HepG2 (cell line): ENCODE measurements at regions not wholly inside any gene's neighbourhood (a gene's known extent, or its start where the extent isn't known, plus 50 kb on each side); places are given as distances from the start of the nearest gene placed in this dataset.

ENCODE experiments used
- AGO2 ChIP-seq: fragments of 200-400 bp; formaldehyde crosslinking; optimal IDR thresholded peaks from 2 replicates; pipeline ENCODE3; 2017; ENCODE audit warnings: mild to moderate bottlenecking, low read depth, low read length, moderate library complexity
- ASH2L ChIP-seq: fragments of 300-600, 200-600 bp; sonication (generic); IDR thresholded peaks from 2 replicates; pipeline ENCODE4 v1.7.0; 2017; ENCODE audit warnings: low read depth, mild to moderate bottlenecking, moderate library complexity, mixed read lengths, low read length; ENCODE audit not compliant: insufficient read length
- ATRX ChIP-seq: sonication (generic); formaldehyde crosslinking; IDR thresholded peaks from 2 replicates; pipeline ENCODE4 v1.4.0; 2020; ENCODE audit warnings: missing genetic modification reagents, borderline replicate concordance
- CHCHD3 ChIP-seq: sonication (generic); formaldehyde crosslinking; IDR thresholded peaks from 2 replicates; pipeline ENCODE4 v1.8.0; 2022; ENCODE audit warnings: mild to moderate bottlenecking, missing genetic modification reagents, moderate library complexity
- HNRNPH1 ChIP-seq: fragments of 200-400 bp; formaldehyde crosslinking; optimal IDR thresholded peaks from 2 replicates; pipeline ENCODE3; 2017; ENCODE audit warnings: mild to moderate bottlenecking, low read depth, low read length
- JUN ChIP-seq: sonication (generic); formaldehyde crosslinking; IDR thresholded peaks from 2 replicates; pipeline ENCODE4 v1.4.0; 2020; ENCODE audit warnings: mild to moderate bottlenecking, missing genetic modification reagents
- NFIB ChIP-seq: sonication (generic); formaldehyde crosslinking; IDR thresholded peaks from 2 replicates; pipeline ENCODE4 v1.9.0; 2021; ENCODE audit warnings: missing genetic modification reagents, mild to moderate bottlenecking, borderline replicate concordance
- PLRG1 ChIP-seq: fragments of 450-650 bp; conservative IDR thresholded peaks from 2 replicates; pipeline ENCODE4 v1.6.1; 2016
- SMAD3 ChIP-seq: sonication (generic); formaldehyde crosslinking; IDR thresholded peaks from 2 replicates; pipeline ENCODE4 v1.4.0; 2020; ENCODE audit warnings: missing genetic modification reagents
- TARDBP ChIP-seq: sonication (generic); formaldehyde crosslinking; IDR thresholded peaks from 2 replicates; pipeline ENCODE4 v1.8.0; 2022; ENCODE audit warnings: mild to moderate bottlenecking, missing genetic modification reagents
- TCF12 ChIP-seq, 2 experiments: fragments of 450-650 bp in 1 of 2; sonication (generic) in 1 of 2; formaldehyde crosslinking in 1 of 2; IDR thresholded peaks; 2 replicates each; pipeline versions ENCODE4 v1.6.1 to v1.8.0; 2017 to 2022; ENCODE audit warnings: antibody characterized with exemption in 1 of 2, mild to moderate bottlenecking in 1 of 2, missing genetic modification reagents in 1 of 2, moderate library complexity in 1 of 2
- ZBTB34 ChIP-seq: sonication (generic); formaldehyde crosslinking; IDR thresholded peaks from 2 replicates; pipeline ENCODE4 v1.8.0; 2022; ENCODE audit warnings: mild to moderate bottlenecking, missing genetic modification reagents
- ZNF383 ChIP-seq: sonication (generic); formaldehyde crosslinking; IDR thresholded peaks from 2 replicates; pipeline ENCODE4 v1.4.0; 2020; ENCODE audit warnings: missing genetic modification reagents, mild to moderate bottlenecking, borderline replicate concordance
- ZNF430 ChIP-seq: sonication (generic); formaldehyde crosslinking; IDR thresholded peaks from 2 replicates; pipeline ENCODE4 v1.9.0; 2021; ENCODE audit warnings: mild to moderate bottlenecking, missing genetic modification reagents
- ZNF552 ChIP-seq: sonication (generic); formaldehyde crosslinking; IDR thresholded peaks from 2 replicates; pipeline ENCODE4 v1.9.0; 2022; ENCODE audit warnings: missing genetic modification reagents, mild to moderate bottlenecking, borderline replicate concordance
- ZNF691 ChIP-seq: sonication (generic); formaldehyde crosslinking; IDR thresholded peaks from 2 replicates; pipeline ENCODE4 v1.4.0; 2020; ENCODE audit warnings: missing genetic modification reagents, low read depth, mild to moderate bottlenecking, borderline replicate concordance
- ZNF773 ChIP-seq: sonication (generic); formaldehyde crosslinking; IDR thresholded peaks from 2 replicates; pipeline ENCODE4 v1.4.0; 2020; ENCODE audit warnings: missing genetic modification reagents, borderline replicate concordance
- ZSCAN21 ChIP-seq: sonication (generic); formaldehyde crosslinking; IDR thresholded peaks from 2 replicates; pipeline ENCODE4 v1.8.0; 2022; ENCODE audit warnings: mild to moderate bottlenecking, missing genetic modification reagents, moderate library complexity, borderline replicate concordance
- TF ChIP-seq, protein P1 (sequence below): sonication (generic); formaldehyde crosslinking; IDR thresholded peaks from 2 replicates; pipeline ENCODE4 v1.4.0; 2020; ENCODE audit warnings: low read depth, mild to moderate bottlenecking, missing genetic modification reagents
- TF ChIP-seq, protein P2 (sequence below): sonication (generic); formaldehyde crosslinking; IDR thresholded peaks from 2 replicates; pipeline ENCODE4 v1.5.1; 2020; ENCODE audit warnings: mild to moderate bottlenecking, missing genetic modification reagents, moderate library complexity
- TF ChIP-seq, protein P3 (sequence below): sonication (generic); formaldehyde crosslinking; IDR thresholded peaks from 2 replicates; pipeline ENCODE4 v1.8.1; 2023; ENCODE audit warnings: mild to moderate bottlenecking, inconsistent platforms, moderate library complexity, missing genetic modification reagents, borderline replicate concordance

DNA sequence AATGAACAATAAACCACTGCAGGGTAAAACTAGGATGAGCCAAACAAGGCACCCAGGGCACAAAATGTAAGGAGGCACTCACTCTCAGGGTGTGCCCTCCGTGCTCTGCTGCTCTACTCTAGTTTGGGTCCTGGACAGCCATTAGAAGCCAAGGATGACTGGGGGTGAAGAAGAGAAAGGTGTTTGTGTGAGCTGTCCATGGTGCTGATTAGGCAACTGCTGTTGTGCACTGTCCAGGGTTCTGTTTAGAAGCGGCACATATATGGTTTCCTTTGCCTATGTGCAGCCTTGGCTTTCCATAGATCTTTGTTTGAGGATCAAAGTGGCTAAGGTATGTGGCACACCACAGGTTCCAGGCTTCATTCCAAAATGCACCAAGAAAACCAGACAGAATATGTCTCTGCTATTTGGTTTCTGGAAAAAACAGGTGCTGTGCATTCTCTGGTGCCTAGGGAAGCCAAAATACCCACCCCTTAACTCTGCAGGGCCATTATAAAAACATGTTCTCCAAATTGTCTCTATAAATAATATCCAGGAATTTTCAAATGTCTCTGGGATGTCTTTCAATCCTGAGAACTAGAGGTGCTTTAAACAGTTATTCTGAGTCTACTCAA lies 123.5 kb downstream of the CBLN1 start (continued):
- TF ChIP-seq ZNF691 (CRISPR knock-in tag) (peak; percentile 82; the same call in 1 of the 2 replicates), ZNF383 (CRISPR knock-in tag) (no peak), TCF12 (IDR thresholded peaks at IDR 0.05) (no peak), TCF12 (CRISPR knock-in tag; IDR thresholded peaks at IDR 0.05) (peak; percentile 74; the same call in 1 of the 2 replicates), ZSCAN21 (CRISPR knock-in tag) (peak; percentile 91), ASH2L (no peak), ATRX (0 out of 2 replicates have a peak, but pooled peaks have one; percentile 87), ZNF552 (CRISPR knock-in tag) (0 out of 2 replicates have a peak, but pooled peaks have one; percentile 74), NFIB (CRISPR knock-in tag) (no peak), SMAD3 (CRISPR knock-in tag) (peak; percentile 99), JUN (CRISPR knock-in tag) (no peak), ZNF430 (peak; percentile 97), ZNF773 (CRISPR knock-in tag) (peak; percentile 99), ZBTB34 (peak; percentile 68; the same call in 1 of the 2 replicates), CHCHD3 (CRISPR knock-in tag) (0 out of 2 replicates have a peak, but pooled peaks have one; percentile 73), AGO2 (no peak), TARDBP (CRISPR knock-in tag) (no peak), PLRG1 (no peak), HNRNPH1 (no peak)
- TF ChIP-seq, protein P1, sequence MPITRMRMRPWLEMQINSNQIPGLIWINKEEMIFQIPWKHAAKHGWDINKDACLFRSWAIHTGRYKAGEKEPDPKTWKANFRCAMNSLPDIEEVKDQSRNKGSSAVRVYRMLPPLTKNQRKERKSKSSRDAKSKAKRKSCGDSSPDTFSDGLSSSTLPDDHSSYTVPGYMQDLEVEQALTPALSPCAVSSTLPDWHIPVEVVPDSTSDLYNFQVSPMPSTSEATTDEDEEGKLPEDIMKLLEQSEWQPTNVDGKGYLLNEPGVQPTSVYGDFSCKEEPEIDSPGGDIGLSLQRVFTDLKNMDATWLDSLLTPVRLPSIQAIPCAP (CRISPR knock-in tag): no peak
- TF ChIP-seq, protein P2, sequence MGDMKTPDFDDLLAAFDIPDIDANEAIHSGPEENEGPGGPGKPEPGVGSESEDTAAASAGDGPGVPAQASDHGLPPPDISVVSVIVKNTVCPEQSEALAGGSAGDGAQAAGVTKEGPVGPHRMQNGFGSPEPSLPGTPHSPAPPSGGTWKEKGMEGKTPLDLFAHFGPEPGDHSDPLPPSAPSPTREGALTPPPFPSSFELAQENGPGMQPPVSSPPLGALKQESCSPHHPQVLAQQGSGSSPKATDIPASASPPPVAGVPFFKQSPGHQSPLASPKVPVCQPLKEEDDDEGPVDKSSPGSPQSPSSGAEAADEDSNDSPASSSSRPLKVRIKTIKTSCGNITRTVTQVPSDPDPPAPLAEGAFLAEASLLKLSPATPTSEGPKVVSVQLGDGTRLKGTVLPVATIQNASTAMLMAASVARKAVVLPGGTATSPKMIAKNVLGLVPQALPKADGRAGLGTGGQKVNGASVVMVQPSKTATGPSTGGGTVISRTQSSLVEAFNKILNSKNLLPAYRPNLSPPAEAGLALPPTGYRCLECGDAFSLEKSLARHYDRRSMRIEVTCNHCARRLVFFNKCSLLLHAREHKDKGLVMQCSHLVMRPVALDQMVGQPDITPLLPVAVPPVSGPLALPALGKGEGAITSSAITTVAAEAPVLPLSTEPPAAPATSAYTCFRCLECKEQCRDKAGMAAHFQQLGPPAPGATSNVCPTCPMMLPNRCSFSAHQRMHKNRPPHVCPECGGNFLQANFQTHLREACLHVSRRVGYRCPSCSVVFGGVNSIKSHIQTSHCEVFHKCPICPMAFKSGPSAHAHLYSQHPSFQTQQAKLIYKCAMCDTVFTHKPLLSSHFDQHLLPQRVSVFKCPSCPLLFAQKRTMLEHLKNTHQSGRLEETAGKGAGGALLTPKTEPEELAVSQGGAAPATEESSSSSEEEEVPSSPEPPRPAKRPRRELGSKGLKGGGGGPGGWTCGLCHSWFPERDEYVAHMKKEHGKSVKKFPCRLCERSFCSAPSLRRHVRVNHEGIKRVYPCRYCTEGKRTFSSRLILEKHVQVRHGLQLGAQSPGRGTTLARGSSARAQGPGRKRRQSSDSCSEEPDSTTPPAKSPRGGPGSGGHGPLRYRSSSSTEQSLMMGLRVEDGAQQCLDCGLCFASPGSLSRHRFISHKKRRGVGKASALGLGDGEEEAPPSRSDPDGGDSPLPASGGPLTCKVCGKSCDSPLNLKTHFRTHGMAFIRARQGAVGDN (CRISPR knock-in tag): no peak
- TF ChIP-seq, protein P3, sequence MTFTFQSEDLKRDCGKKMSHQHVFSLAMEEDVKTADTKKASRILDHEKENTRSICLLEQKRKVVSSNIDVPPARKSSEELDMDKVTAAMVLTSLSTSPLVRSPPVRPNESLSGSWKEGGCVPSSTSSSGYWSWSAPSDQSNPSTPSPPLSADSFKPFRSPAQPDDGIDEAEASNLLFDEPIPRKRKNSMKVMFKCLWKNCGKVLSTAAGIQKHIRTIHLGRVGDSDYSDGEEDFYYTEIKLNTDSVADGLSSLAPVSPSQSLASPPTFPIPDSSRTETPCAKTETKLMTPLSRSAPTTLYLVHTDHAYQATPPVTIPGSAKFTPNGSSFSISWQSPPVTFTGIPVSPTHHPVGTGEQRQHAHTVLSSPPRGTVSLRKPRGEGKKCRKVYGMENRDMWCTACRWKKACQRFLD (CRISPR knock-in tag): peak; percentile 93
